Activated CD8-positive, alpha-beta T cell treated with anti-CD3 and anti-CD28 coated beads for 36 hours (primary cell): ENCODE measurements at regions not wholly inside any gene's neighbourhood (a gene's known extent, or its start where the extent isn't known, plus 50 kb on each side); places are given as distances from the start of the nearest gene placed in this dataset.

Experiments
- ATAC-seq: fragments of 200-7000 bp; cut with Tn5 transposase; one replicate; pipeline ENCODE4 v1.10.0; 2021; ENCODE audit warnings: mild to moderate bottlenecking, moderate library complexity
- CTCF ChIA-PET: fragments of 350-600 bp; sonication (Branson Sonifier 250); formaldehyde crosslinking; loops from one replicate; lab custom pipeline; 2021; ENCODE audit warnings: antibody characterized with exemption; lab: Charles Lee
- POLR2A ChIA-PET: fragments of 350-600 bp; sonication (Branson Sonifier 250); formaldehyde crosslinking; loops from one replicate; lab custom pipeline; 2021; ENCODE audit warnings: antibody characterized with exemption; lab: Charles Lee
- DNase-seq: peaks from one replicate; pipeline ENCODE4 v3.0.0-alpha.2; 2020
- H3K27ac Mint-ChIP-seq: one replicate; pipeline ENCODE4 v1.8.0; 2021; ENCODE audit warnings: mild to moderate bottlenecking, mixed read lengths
- H3K27me3 Mint-ChIP-seq: one replicate; pipeline ENCODE4 v1.8.0; 2021; ENCODE audit warnings: mixed read lengths
- H3K36me3 Mint-ChIP-seq: one replicate; pipeline ENCODE4 v1.8.0; 2021; ENCODE audit warnings: low read depth, mixed read lengths
- H3K4me1 Mint-ChIP-seq: one replicate; pipeline ENCODE4 v1.8.0; 2021; ENCODE audit warnings: low read depth, mixed read lengths
- H3K4me3 Mint-ChIP-seq: one replicate; pipeline ENCODE4 v1.8.0; 2021; ENCODE audit warnings: mild to moderate bottlenecking, moderate library complexity, mixed read lengths
- H3K9me3 Mint-ChIP-seq: one replicate; pipeline ENCODE4 v1.8.0; 2021; ENCODE audit warnings: mixed read lengths
- intact Hi-C: fragments of 100-400 bp; cut with micrococcal nuclease; formaldehyde crosslinking; loops from one replicate; pipeline ENCODE4 v1.10.0; 2022
- TF ChIP-seq, protein P1 (sequence below): fragments of 200-600 bp; IDR thresholded peaks from one replicate; pipeline ENCODE4 v1.8.0; 2022; ENCODE audit warnings: antibody characterized with exemption, mild to moderate bottlenecking

DNA sequence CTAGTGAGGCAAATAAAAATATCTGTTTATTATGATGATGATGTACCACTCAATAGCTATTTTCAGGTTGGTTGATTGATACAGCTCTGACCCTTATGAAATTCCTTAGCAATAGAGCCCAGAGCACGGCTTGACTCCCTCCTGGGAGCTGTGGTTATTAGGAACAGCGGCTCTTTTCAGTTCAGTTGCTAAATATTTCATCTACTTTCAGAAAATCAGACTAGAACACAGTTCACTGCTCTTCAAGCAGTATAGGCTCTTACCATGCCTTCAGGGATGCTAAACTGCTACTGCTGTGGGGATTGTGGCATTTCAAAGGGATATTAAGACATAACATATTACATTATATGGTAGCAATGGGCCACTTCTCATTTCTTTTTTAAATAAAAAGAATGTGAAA lies 218.8 kb downstream of the SNCA start:
- no peak for ATAC-seq
- H3K27ac Mint-ChIP-seq, result no peak overlapping the region
- H3K27me3 Mint-ChIP-seq, result no peaks in the 10 kb centered on the region
- H3K36me3 Mint-ChIP-seq, result no peaks in the 10 kb centered on the region
- POLR2A ChIA-PET, result no interaction called here
- H3K4me1 Mint-ChIP-seq, result peaks cover 11% of the 10 kb centered on the region
- TF ChIP-seq, protein P1, sequence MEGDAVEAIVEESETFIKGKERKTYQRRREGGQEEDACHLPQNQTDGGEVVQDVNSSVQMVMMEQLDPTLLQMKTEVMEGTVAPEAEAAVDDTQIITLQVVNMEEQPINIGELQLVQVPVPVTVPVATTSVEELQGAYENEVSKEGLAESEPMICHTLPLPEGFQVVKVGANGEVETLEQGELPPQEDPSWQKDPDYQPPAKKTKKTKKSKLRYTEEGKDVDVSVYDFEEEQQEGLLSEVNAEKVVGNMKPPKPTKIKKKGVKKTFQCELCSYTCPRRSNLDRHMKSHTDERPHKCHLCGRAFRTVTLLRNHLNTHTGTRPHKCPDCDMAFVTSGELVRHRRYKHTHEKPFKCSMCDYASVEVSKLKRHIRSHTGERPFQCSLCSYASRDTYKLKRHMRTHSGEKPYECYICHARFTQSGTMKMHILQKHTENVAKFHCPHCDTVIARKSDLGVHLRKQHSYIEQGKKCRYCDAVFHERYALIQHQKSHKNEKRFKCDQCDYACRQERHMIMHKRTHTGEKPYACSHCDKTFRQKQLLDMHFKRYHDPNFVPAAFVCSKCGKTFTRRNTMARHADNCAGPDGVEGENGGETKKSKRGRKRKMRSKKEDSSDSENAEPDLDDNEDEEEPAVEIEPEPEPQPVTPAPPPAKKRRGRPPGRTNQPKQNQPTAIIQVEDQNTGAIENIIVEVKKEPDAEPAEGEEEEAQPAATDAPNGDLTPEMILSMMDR, result no peak
- H3K9me3 Mint-ChIP-seq, result no peaks in the 10 kb centered on the region
- intact Hi-C loops, result no loop called here
- CTCF ChIA-PET, result no interaction called here
- H3K4me3 Mint-ChIP-seq, result no peak overlapping the region
- no peak for DNase-seq

DNA sequence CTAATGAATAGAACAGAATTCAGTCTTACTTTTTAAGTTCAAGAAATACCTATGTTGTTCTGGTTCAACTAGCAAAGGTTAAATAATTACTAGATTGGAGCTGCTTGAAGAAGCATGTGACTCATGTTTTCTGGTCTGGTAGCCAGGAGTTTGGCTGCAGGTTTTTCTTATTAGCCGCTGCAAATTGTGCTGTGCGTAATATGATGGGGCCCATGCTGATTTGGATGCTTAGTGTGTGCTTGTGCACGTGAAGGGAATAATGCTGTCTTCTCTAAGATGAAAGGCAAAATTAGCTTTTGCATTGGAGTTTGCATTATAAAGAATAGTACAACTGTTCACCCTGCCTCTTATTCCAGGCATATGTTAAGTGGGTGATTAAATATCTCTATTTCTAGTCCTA lies 219.6 kb downstream of the SNCA start:
- no peaks in the 10 kb centered on the region for H3K36me3 Mint-ChIP-seq

DNA sequence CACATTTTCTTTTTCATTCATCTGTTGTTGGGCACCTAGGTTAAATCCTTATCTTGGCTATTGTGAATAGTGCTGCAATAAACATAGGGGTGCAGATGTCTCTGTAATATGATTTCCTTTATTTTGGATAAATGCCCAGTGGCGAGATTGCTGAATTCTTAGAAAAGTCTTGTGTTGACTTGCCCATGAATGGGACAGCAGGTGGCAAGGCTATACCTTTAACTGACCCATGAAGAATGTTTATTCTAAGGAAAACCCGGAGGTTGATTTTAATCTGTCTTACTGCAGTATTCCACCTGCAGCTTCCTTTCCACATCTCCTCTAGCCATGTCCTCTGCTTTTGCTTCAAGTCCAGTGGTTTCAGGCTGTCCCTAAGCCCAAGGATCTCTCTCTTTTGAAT lies 220.6 kb downstream of the SNCA start:
- Mint-ChIP-seq H3K27me3 (no peaks in the 10 kb centered on the region), H3K4me1 (peaks cover 11% of the 10 kb centered on the region), H3K27ac (no peak overlapping the region), H3K4me3 (no peak overlapping the region), H3K36me3 (no peaks in the 10 kb centered on the region), H3K9me3 (no peaks in the 10 kb centered on the region)
- DNase-seq (no peak), ATAC-seq (no peak)
- intact Hi-C loops, result no loop called here
- CTCF ChIA-PET, result no interaction called here
- TF ChIP-seq, protein P1, result no peak
- POLR2A ChIA-PET, result interaction anchor here (0.5 kb wide), 1 partner anchor 315 kb away, joined by 3 read pairs; no protein-coding TSS in a partner anchor

More for the DNA sequence above, 219.6 kb downstream of the SNCA start:
- peaks cover 11% of the 10 kb centered on the region for H3K4me1 Mint-ChIP-seq
- ATAC-seq, result no peak
- intact Hi-C loops, result no loop called here
- H3K4me3 Mint-ChIP-seq, result no peak overlapping the region
- no peak overlapping the region for H3K27ac Mint-ChIP-seq
- CTCF ChIA-PET, result no interaction called here
- no peak for DNase-seq
- POLR2A ChIA-PET, result no interaction called here
- TF ChIP-seq, protein P1, result no peak
- no peaks in the 10 kb centered on the region for H3K9me3 Mint-ChIP-seq
- H3K27me3 Mint-ChIP-seq, result no peaks in the 10 kb centered on the region

DNA sequence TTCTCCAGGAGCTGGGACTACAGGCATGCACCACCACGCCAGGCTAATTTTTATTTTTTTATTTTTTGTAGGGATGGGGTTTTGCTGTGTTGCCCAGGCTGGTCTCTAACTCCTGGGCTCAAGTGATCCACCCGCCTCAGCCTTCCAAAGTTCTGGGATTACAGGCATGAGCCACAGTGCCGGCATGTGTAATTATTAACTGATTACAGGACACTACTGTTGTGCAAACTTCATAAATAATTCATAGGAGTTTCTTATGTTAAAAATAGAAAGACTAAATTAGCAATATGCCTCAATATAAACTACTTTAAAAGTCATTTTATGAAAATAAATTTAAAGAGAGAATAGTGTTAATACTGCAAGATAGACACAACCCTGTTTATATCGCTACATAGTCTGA lies 221.9 kb downstream of the SNCA start:
- Mint-ChIP-seq H3K9me3 (no peaks in the 10 kb centered on the region), H3K4me3 (no peak overlapping the region), H3K4me1 (peaks cover 14% of the 10 kb centered on the region), H3K36me3 (no peaks in the 10 kb centered on the region), H3K27me3 (no peaks in the 10 kb centered on the region), H3K27ac (no peak overlapping the region)
- DNase-seq (no peak), ATAC-seq (no peak)
- intact Hi-C loops, result no loop called here
- TF ChIP-seq, protein P1, result no peak
- POLR2A ChIA-PET, result no interaction called here
- CTCF ChIA-PET, result no interaction called here

DNA sequence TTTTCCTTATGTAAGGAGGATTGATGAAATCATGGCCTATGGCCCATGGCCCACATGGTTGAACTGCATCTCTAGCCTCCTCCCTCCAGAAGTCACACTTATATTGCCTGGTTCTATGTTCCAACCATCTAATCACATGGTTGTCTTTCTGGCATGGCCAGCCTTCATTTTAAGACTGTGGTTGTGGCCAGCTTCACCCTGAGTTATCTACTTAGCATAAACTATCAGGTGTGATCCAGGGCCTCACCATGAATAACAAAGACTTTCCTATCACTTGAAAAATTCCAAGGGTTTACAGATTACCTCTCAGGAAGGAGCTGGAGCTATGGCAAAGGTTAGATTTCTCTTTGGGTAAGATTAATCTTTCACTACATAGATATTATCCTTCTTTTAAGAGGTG lies 222.8 kb downstream of the SNCA start:
- TF ChIP-seq, protein P1, result no peak
- H3K27me3 Mint-ChIP-seq, result no peaks in the 10 kb centered on the region
- CTCF ChIA-PET, result no interaction called here
- H3K4me3 Mint-ChIP-seq, result no peak overlapping the region
- intact Hi-C loops, result no loop called here
- ATAC-seq (no peak), DNase-seq (no peak)
- no peak overlapping the region for H3K27ac Mint-ChIP-seq
- H3K4me1 Mint-ChIP-seq, result peaks cover 8% of the 10 kb centered on the region
- POLR2A ChIA-PET, result no interaction called here
- no peaks in the 10 kb centered on the region for H3K9me3 Mint-ChIP-seq
- H3K36me3 Mint-ChIP-seq, result no peaks in the 10 kb centered on the region
